ENCODE measurements at regions not wholly inside any gene's neighbourhood (a gene's known extent, or its start where the extent isn't known, plus 50 kb on each side); places are given as distances from the start of the nearest gene placed in this dataset.

GRCh38 chrX:131675596-131676194, 131.8 kb downstream of the OR13H1 start:
- TF ChIP-seq ATF2 (tag by site-specific recombination; IDR thresholded peaks at IDR 0.05; ENCODE audit: low read depth), result no peak
- no peak for TF ChIP-seq ZNF366 (tag by site-specific recombination; conservative IDR thresholded peaks at IDR 0.05)
- TF ChIP-seq, protein P1, sequence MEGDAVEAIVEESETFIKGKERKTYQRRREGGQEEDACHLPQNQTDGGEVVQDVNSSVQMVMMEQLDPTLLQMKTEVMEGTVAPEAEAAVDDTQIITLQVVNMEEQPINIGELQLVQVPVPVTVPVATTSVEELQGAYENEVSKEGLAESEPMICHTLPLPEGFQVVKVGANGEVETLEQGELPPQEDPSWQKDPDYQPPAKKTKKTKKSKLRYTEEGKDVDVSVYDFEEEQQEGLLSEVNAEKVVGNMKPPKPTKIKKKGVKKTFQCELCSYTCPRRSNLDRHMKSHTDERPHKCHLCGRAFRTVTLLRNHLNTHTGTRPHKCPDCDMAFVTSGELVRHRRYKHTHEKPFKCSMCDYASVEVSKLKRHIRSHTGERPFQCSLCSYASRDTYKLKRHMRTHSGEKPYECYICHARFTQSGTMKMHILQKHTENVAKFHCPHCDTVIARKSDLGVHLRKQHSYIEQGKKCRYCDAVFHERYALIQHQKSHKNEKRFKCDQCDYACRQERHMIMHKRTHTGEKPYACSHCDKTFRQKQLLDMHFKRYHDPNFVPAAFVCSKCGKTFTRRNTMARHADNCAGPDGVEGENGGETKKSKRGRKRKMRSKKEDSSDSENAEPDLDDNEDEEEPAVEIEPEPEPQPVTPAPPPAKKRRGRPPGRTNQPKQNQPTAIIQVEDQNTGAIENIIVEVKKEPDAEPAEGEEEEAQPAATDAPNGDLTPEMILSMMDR (tag by site-specific recombination; IDR thresholded peaks at IDR 0.05), result peak; percentile 29; the same call in 1 of the 2 replicates
- no peak for TF ChIP-seq ZEB2 (tag by site-specific recombination; IDR thresholded peaks at IDR 0.05)
- TF ChIP-seq, protein P2, sequence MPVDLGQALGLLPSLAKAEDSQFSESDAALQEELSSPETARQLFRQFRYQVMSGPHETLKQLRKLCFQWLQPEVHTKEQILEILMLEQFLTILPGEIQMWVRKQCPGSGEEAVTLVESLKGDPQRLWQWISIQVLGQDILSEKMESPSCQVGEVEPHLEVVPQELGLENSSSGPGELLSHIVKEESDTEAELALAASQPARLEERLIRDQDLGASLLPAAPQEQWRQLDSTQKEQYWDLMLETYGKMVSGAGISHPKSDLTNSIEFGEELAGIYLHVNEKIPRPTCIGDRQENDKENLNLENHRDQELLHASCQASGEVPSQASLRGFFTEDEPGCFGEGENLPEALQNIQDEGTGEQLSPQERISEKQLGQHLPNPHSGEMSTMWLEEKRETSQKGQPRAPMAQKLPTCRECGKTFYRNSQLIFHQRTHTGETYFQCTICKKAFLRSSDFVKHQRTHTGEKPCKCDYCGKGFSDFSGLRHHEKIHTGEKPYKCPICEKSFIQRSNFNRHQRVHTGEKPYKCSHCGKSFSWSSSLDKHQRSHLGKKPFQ (tag by site-specific recombination; IDR thresholded peaks at IDR 0.05), result no peak
- TF ChIP-seq, protein P3, sequence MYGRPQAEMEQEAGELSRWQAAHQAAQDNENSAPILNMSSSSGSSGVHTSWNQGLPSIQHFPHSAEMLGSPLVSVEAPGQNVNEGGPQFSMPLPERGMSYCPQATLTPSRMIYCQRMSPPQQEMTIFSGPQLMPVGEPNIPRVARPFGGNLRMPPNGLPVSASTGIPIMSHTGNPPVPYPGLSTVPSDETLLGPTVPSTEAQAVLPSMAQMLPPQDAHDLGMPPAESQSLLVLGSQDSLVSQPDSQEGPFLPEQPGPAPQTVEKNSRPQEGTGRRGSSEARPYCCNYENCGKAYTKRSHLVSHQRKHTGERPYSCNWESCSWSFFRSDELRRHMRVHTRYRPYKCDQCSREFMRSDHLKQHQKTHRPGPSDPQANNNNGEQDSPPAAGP (tag by site-specific recombination; IDR thresholded peaks at IDR 0.05), result no peak
- no peak for TF ChIP-seq ZNF677 (tag by site-specific recombination; IDR thresholded peaks at IDR 0.05)
- TF ChIP-seq, protein P4, sequence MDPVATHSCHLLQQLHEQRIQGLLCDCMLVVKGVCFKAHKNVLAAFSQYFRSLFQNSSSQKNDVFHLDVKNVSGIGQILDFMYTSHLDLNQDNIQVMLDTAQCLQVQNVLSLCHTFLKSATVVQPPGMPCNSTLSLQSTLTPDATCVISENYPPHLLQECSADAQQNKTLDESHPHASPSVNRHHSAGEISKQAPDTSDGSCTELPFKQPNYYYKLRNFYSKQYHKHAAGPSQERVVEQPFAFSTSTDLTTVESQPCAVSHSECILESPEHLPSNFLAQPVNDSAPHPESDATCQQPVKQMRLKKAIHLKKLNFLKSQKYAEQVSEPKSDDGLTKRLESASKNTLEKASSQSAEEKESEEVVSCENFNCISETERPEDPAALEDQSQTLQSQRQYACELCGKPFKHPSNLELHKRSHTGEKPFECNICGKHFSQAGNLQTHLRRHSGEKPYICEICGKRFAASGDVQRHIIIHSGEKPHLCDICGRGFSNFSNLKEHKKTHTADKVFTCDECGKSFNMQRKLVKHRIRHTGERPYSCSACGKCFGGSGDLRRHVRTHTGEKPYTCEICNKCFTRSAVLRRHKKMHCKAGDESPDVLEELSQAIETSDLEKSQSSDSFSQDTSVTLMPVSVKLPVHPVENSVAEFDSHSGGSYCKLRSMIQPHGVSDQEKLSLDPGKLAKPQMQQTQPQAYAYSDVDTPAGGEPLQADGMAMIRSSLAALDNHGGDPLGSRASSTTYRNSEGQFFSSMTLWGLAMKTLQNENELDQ (tag by site-specific recombination; IDR thresholded peaks at IDR 0.05; ENCODE audit: low read depth), result no peak

Data from HEK293 (cell line).